AG04450 (cell line): ENCODE measurements at regions not wholly inside any gene's neighbourhood (a gene's known extent, or its start where the extent isn't known, plus 50 kb on each side); places are given as distances from the start of the nearest gene placed in this dataset.

ENCODE experiments used
- CTCF ChIA-PET: fragments of 300-600, 350-600 bp; formaldehyde crosslinking; extraction: SDS; loops from one replicate; lab custom pipeline; 2022; ENCODE audit warnings: antibody characterized with exemption, inconsistent platforms; lab: Charles Lee
- POLR2A ChIA-PET: fragments of 350-600 bp; formaldehyde crosslinking; extraction: SDS; loops from one replicate; lab custom pipeline; 2021; ENCODE audit warnings: antibody characterized with exemption, inconsistent platforms; lab: Yijun Ruan, JAX
- DNase-seq: peaks from one replicate; pipeline ENCODE4 v3.0.0-alpha.2; 2011; ENCODE audit warnings: low read depth, low spot score
- H3K27ac ChIP-seq: one replicate; pipeline ENCODE4 v1.5.1; 2012; ENCODE audit warnings: low read depth, low read length, control low read depth
- H3K27me3 ChIP-seq: one replicate; pipeline ENCODE4 v1.6.0; 2012; ENCODE audit warnings: low read length; ENCODE audit not compliant: control insufficient read depth, insufficient read depth
- H3K4me3 ChIP-seq: 2 replicates; pipeline ENCODE4 v1.5.1; 2011; ENCODE audit warnings: mild to moderate bottlenecking, low read depth, low read length, control low read depth
- H3K9me3 ChIP-seq: 2 replicates; pipeline ENCODE4 v1.5.1; 2012; ENCODE audit warnings: low read length; ENCODE audit not compliant: control insufficient read depth, insufficient read depth
- TF ChIP-seq, protein P1 (sequence below): IDR thresholded peaks from 2 replicates; pipeline ENCODE4 v1.5.1; 2011; ENCODE audit warnings: low read depth, low read length, control low read depth, inconsistent platforms

DNA sequence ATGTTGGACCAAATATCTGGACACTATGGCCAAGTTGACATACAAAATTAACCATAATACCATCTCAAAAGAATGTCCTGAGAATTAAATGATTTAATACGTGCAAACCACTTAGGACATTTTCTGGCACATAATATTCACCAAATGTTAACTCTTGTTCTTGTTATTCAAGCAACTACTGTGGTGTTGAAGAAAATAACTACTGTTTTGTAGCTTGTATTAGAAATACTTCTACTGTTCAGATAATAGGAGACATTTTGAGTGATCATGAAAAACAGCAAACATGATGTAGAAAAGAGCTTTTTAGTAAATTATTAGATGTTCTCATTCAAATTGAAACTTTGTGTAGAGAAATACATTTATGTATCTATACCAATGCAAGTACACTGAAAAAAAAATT is 140.7 kb upstream of the SMIM31 start:
- POLR2A ChIA-PET: no interaction called here
- no peaks in the 10 kb centered on the region for H3K27me3 ChIP-seq
- H3K27ac ChIP-seq: no peak overlapping the region
- peaks cover 12% of the 10 kb centered on the region; the same call in 1 of the 2 replicates for H3K9me3 ChIP-seq
- no peak for DNase-seq
- H3K4me3 ChIP-seq: no peak overlapping the region
- CTCF ChIA-PET: no interaction called here
- TF ChIP-seq, protein P1, sequence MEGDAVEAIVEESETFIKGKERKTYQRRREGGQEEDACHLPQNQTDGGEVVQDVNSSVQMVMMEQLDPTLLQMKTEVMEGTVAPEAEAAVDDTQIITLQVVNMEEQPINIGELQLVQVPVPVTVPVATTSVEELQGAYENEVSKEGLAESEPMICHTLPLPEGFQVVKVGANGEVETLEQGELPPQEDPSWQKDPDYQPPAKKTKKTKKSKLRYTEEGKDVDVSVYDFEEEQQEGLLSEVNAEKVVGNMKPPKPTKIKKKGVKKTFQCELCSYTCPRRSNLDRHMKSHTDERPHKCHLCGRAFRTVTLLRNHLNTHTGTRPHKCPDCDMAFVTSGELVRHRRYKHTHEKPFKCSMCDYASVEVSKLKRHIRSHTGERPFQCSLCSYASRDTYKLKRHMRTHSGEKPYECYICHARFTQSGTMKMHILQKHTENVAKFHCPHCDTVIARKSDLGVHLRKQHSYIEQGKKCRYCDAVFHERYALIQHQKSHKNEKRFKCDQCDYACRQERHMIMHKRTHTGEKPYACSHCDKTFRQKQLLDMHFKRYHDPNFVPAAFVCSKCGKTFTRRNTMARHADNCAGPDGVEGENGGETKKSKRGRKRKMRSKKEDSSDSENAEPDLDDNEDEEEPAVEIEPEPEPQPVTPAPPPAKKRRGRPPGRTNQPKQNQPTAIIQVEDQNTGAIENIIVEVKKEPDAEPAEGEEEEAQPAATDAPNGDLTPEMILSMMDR: no peak

- H3K27ac ChIP-seq: no peak overlapping the region
- no peaks in the 10 kb centered on the region for H3K27me3 ChIP-seq
- peaks cover 12% of the 10 kb centered on the region; the same call in 1 of the 2 replicates for H3K9me3 ChIP-seq
- TF ChIP-seq, protein P1: no peak
- ChIA-PET POLR2A (no interaction called here), CTCF (no interaction called here)
- DNase-seq: no peak
- no peak overlapping the region for H3K4me3 ChIP-seq
Measured at GRCh38 chr4:164613792-164614191, 140.1 kb upstream of the SMIM31 start.

DNA sequence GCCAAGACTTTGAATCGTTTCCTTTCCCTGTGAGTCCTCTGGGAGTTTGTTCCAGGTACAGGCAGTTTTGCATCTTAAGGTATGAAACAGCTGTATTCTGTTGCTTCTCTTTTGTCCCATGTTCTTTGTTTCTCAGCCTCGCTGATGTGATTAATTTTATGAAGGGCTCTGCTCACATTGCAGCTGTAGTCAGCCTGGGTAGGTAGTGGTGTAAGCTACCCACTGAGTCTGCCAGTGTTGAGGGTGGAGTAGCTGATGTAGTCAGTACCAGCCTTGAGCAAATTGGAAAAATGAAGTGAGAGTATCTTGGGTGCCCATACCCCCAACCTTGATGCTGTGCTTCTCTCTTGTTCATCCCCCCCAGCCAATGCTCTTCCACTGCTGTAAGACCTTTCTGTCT is 139.6 kb upstream of the SMIM31 start:
- Histone ChIP-seq H3K4me3 (no peak overlapping the region), H3K9me3 (peaks cover 12% of the 10 kb centered on the region; the same call in 1 of the 2 replicates), H3K27ac (no peak overlapping the region), H3K27me3 (no peaks in the 10 kb centered on the region)
- POLR2A ChIA-PET: no interaction called here
- TF ChIP-seq, protein P1: no peak
- CTCF ChIA-PET: no interaction called here
- DNase-seq: no peak

- Histone ChIP-seq H3K9me3 (peaks cover 12% of the 10 kb centered on the region; the same call in 1 of the 2 replicates), H3K4me3 (no peak overlapping the region), H3K27me3 (no peaks in the 10 kb centered on the region), H3K27ac (no peak overlapping the region)
- ChIA-PET POLR2A (no interaction called here), CTCF (no interaction called here)
- DNase-seq: no peak
- TF ChIP-seq, protein P1: no peak
Measured at GRCh38 chr4:164614999-164615398, 138.9 kb upstream of the SMIM31 start.

- TF ChIP-seq, protein P1: no peak
- peaks cover 8% of the 10 kb centered on the region; the same call in 1 of the 2 replicates for H3K9me3 ChIP-seq
- no peaks in the 10 kb centered on the region for H3K27me3 ChIP-seq
- CTCF ChIA-PET: no interaction called here
- POLR2A ChIA-PET: interaction anchor here (0.5 kb wide), 1 partner anchor 9 kb away, joined by 3 read pairs; no protein-coding TSS in a partner anchor
- no peak overlapping the region for H3K4me3 ChIP-seq
- no peak overlapping the region for H3K27ac ChIP-seq
- DNase-seq: no peak
Measured at GRCh38 chr4:164615964-164616363, 138.0 kb upstream of the SMIM31 start.
